Mesenchymal stem cell (in vitro differentiated cells and primary cell): ENCODE measurements at regions not wholly inside any gene's neighbourhood (a gene's known extent, or its start where the extent isn't known, plus 50 kb on each side); places are given as distances from the start of the nearest gene placed in this dataset.
"Not testable (repeated sequence)": the region's sequence is repeated elsewhere in the genome, so short reads cannot be mapped to it uniquely, and the experiment has no call there.

Source experiments
- DNase-seq: peaks from one replicate; pipeline ENCODE4 v3.0.0-alpha.2; 2013
- H2AFZ ChIP-seq: one replicate; pipeline ENCODE4 v1.6.1; 2013; ENCODE audit warnings: low read depth, mild to moderate bottlenecking, control low read depth, inconsistent platforms, low read length, moderate library complexity
- H2AK5ac ChIP-seq: 2 replicates; pipeline ENCODE4 v1.6.1; 2013; ENCODE audit warnings: low read length, moderate library complexity, mild to moderate bottlenecking, inconsistent platforms; ENCODE audit not compliant: severe bottlenecking
- H2BK120ac ChIP-seq: one replicate; pipeline ENCODE4 v1.6.1; 2013; ENCODE audit warnings: low read depth, mild to moderate bottlenecking, inconsistent platforms, low read length, moderate library complexity
- H2BK12ac ChIP-seq, 2 experiments: one replicate each; pipeline ENCODE4 v1.6.1; 2013; ENCODE audit warnings: inconsistent platforms in 2 of 2, low read length in 2 of 2, mild to moderate bottlenecking in 2 of 2, moderate library complexity in 2 of 2, control low read depth in 1 of 2
- H2BK15ac ChIP-seq: one replicate; pipeline ENCODE4 v1.6.1; 2013; ENCODE audit warnings: mild to moderate bottlenecking, low read depth, inconsistent platforms; ENCODE audit not compliant: poor library complexity, severe bottlenecking
- H2BK5ac ChIP-seq: 2 replicates; pipeline ENCODE4 v1.6.1; 2013; ENCODE audit warnings: low read depth, mild to moderate bottlenecking, low read length, control low read depth, inconsistent platforms; ENCODE audit not compliant: poor library complexity, severe bottlenecking
- H3K14ac ChIP-seq, 2 experiments: one replicate each; pipeline ENCODE4 v1.6.1; 2013; ENCODE audit warnings: inconsistent platforms in 2 of 2, low read length in 2 of 2, control low read depth in 1 of 2, mild to moderate bottlenecking in 1 of 2, moderate library complexity in 1 of 2
- H3K18ac ChIP-seq, 2 experiments: one replicate each; pipeline ENCODE4 v1.6.1; 2013; ENCODE audit warnings: inconsistent platforms in 2 of 2, low read length in 2 of 2, control low read depth in 1 of 2, low read depth in 1 of 2, mild to moderate bottlenecking in 1 of 2
- H3K23ac ChIP-seq, 2 experiments: one replicate each; pipeline ENCODE4 v1.6.1; 2013; ENCODE audit warnings: inconsistent platforms in 2 of 2, low read length in 2 of 2, mild to moderate bottlenecking in 2 of 2, moderate library complexity in 2 of 2, control low read depth in 1 of 2
- H3K27ac ChIP-seq: 2 replicates; pipeline ENCODE4 v1.5.1; 2013; ENCODE audit warnings: mild to moderate bottlenecking, moderate library complexity, low read length, control low read depth, inconsistent platforms; ENCODE audit not compliant: poor library complexity, severe bottlenecking
- H3K27me3 ChIP-seq, 2 experiments: 2 replicates each; pipeline versions ENCODE4 v1.6.1 to v1.7.0; 2013; ENCODE audit warnings: low read length in 2 of 2, mild to moderate bottlenecking in 2 of 2, moderate library complexity in 2 of 2, control low read depth in 1 of 2, inconsistent platforms in 1 of 2; ENCODE audit not compliant: control insufficient read depth in 1 of 2, insufficient read depth in 1 of 2
- H3K36me3 ChIP-seq, 2 experiments: 2 replicates each; pipeline versions ENCODE4 v1.6.1 to v1.7.0; 2013; ENCODE audit warnings: low read length in 2 of 2, control low read depth in 1 of 2, inconsistent platforms in 1 of 2, low read depth in 1 of 2, mild to moderate bottlenecking in 1 of 2; ENCODE audit not compliant: insufficient read depth in 2 of 2, control insufficient read depth in 1 of 2
- H3K4ac ChIP-seq, 2 experiments: one replicate each; pipeline ENCODE4 v1.6.1; 2013; ENCODE audit warnings: inconsistent platforms in 2 of 2, low read length in 2 of 2, mild to moderate bottlenecking in 2 of 2, moderate library complexity in 2 of 2, control low read depth in 1 of 2, low read depth in 1 of 2
- H3K4me1 ChIP-seq: 2 replicates; pipeline ENCODE4 v1.6.1; 2013; ENCODE audit warnings: low read depth, low read length, control low read depth; ENCODE audit not compliant: control insufficient read depth, insufficient read depth
- H3K4me2 ChIP-seq: 2 replicates; pipeline ENCODE4 v1.6.1; 2013; ENCODE audit warnings: low read length, mild to moderate bottlenecking, inconsistent platforms; ENCODE audit not compliant: poor library complexity, severe bottlenecking
- H3K4me3 ChIP-seq, 2 experiments: 2 replicates each; pipeline versions ENCODE4 v1.5.1 to v1.7.0; 2013; ENCODE audit warnings: low read length in 2 of 2, mild to moderate bottlenecking in 2 of 2, control low read depth in 1 of 2, low read depth in 1 of 2; ENCODE audit not compliant: insufficient read depth in 1 of 2
- H3K79me1 ChIP-seq: replicated peaks from 2 replicates; pipeline ENCODE4 v1.6.1; 2013; ENCODE audit warnings: mild to moderate bottlenecking, control low read depth, low read length, inconsistent platforms; ENCODE audit not compliant: poor library complexity, severe bottlenecking
- H3K9ac ChIP-seq: 2 replicates; pipeline ENCODE4 v1.7.0; 2013; ENCODE audit warnings: mild to moderate bottlenecking, low read length, moderate library complexity
- H3K9me3 ChIP-seq: 2 replicates; pipeline ENCODE4 v1.7.0; 2013; ENCODE audit warnings: mild to moderate bottlenecking, low read length; ENCODE audit not compliant: control insufficient read depth
- H4K8ac ChIP-seq: one replicate; pipeline ENCODE4 v1.6.1; 2013; ENCODE audit warnings: inconsistent platforms, mild to moderate bottlenecking, low read length, moderate library complexity
- H4K91ac ChIP-seq: one replicate; pipeline ENCODE4 v1.6.1; 2013; ENCODE audit warnings: mild to moderate bottlenecking, low read length, inconsistent platforms
- WGBS: methylation state at CpG from one replicate; pipeline ENCODE4 v1.1.7; 2013; ENCODE audit warnings: mixed read lengths; 5-methylcytosine and 5-hydroxymethylcytosine counted together

- Histone ChIP-seq H3K4me3 (no peak overlapping the region), H3K4me2 (no peak overlapping the region), H2AFZ (no peak overlapping the region), H4K8ac (no peak overlapping the region), H3K36me3 (no peaks in the 10 kb centered on the region), H2BK12ac (no peak overlapping the region), H3K9ac (no peak overlapping the region), H3K79me1 (no peaks in the 10 kb centered on the region), H3K4me1 (no peaks in the 10 kb centered on the region), H3K9me3 (no peaks in the 10 kb centered on the region), H2BK15ac (no peak overlapping the region), H3K18ac (no peak overlapping the region), H4K91ac (no peak overlapping the region), H2BK5ac (no peak overlapping the region), H3K14ac (no peak overlapping the region), H3K27me3 (peaks cover 21 to 64% of the 10 kb centered on the region in 2 experiments), H2AK5ac (no peak overlapping the region), H3K4ac (no peak overlapping the region), H2BK120ac (no peak overlapping the region), H3K23ac (no peak overlapping the region), H3K27ac (no peak overlapping the region)
- no peak for DNase-seq
- WGBS: 80% methylated on average over 24 of the region's 24 CpGs
Measured at GRCh38 chr1:30099587-30100523, 623.5 kb downstream of the MATN1 start.

GRCh38 chr1:30097851-30098250 is 625.5 kb downstream of the MATN1 start:
- not testable (repeated sequence) for H3K14ac ChIP-seq, H3K4ac ChIP-seq, DNase-seq, H2AFZ ChIP-seq, H2BK5ac ChIP-seq, H4K91ac ChIP-seq, H2BK120ac ChIP-seq, H3K79me1 ChIP-seq, H3K27ac ChIP-seq, H4K8ac ChIP-seq, H3K4me2 ChIP-seq, H3K36me3 ChIP-seq, H3K18ac ChIP-seq, H2BK15ac ChIP-seq, H3K9ac ChIP-seq, H3K23ac ChIP-seq, H2AK5ac ChIP-seq, H3K4me3 ChIP-seq, H3K4me1 ChIP-seq, H2BK12ac ChIP-seq
- WGBS: 84% methylated on average over 3 of the region's 3 CpGs
- Histone ChIP-seq H3K27me3 (peaks cover 6 to 44% of the 10 kb centered on the region in 2 experiments), H3K9me3 (peaks cover 14% of the 10 kb centered on the region)

- H3K23ac ChIP-seq: no peak overlapping the region
- DNase-seq: no peak
- no peak overlapping the region for H2BK120ac ChIP-seq
- no peak overlapping the region for H4K91ac ChIP-seq
- H3K79me1 ChIP-seq: no peaks in the 10 kb centered on the region
- peaks cover 34% of the 10 kb centered on the region for H3K9me3 ChIP-seq
- H2AFZ ChIP-seq: no peak overlapping the region
- no peak overlapping the region for H2BK5ac ChIP-seq
- no peak overlapping the region for H3K14ac ChIP-seq
- H3K36me3 ChIP-seq: no peaks in the 10 kb centered on the region
- H3K4me3 ChIP-seq: no peak overlapping the region
- no peak overlapping the region for H3K27ac ChIP-seq
- WGBS: 81% methylated on average over 9 of the region's 9 CpGs
- H2AK5ac ChIP-seq: no peak overlapping the region
- H3K27me3 ChIP-seq: peaks cover 6 to 24% of the 10 kb centered on the region in 2 experiments
- no peak overlapping the region for H2BK15ac ChIP-seq
- no peak overlapping the region for H3K4me2 ChIP-seq
- no peak overlapping the region for H3K9ac ChIP-seq
- no peak overlapping the region for H2BK12ac ChIP-seq
- no peak overlapping the region for H3K18ac ChIP-seq
- no peak overlapping the region for H3K4ac ChIP-seq
- no peaks in the 10 kb centered on the region for H3K4me1 ChIP-seq
- H4K8ac ChIP-seq: no peak overlapping the region
Measured at GRCh38 chr1:30095451-30096025, 627.8 kb downstream of the MATN1 start.

GRCh38 chr1:30095051-30095450 is 628.3 kb downstream of the MATN1 start:
- Histone ChIP-seq H3K4me2 (no peak overlapping the region), H2AFZ (no peak overlapping the region), H3K14ac (no peak overlapping the region), H3K27me3 (peaks cover 9 to 22% of the 10 kb centered on the region in 2 experiments), H3K18ac (no peak overlapping the region), H4K8ac (no peak overlapping the region), H3K27ac (no peak overlapping the region), H3K9ac (no peak overlapping the region), H2BK120ac (no peak overlapping the region), H3K36me3 (no peaks in the 10 kb centered on the region), H2BK12ac (no peak overlapping the region), H3K4me3 (no peak overlapping the region), H3K4ac (no peak overlapping the region), H4K91ac (no peak overlapping the region), H3K79me1 (no peaks in the 10 kb centered on the region), H2BK15ac (no peak overlapping the region), H3K23ac (no peak overlapping the region), H2AK5ac (no peak overlapping the region), H2BK5ac (no peak overlapping the region), H3K4me1 (no peaks in the 10 kb centered on the region), H3K9me3 (peaks cover 34% of the 10 kb centered on the region)
- DNase-seq: no peak
- 88% methylated on average over 4 of the region's 4 CpGs for WGBS
